ENCODE measurements at regions not wholly inside any gene's neighbourhood (a gene's known extent, or its start where the extent isn't known, plus 50 kb on each side); places are given as distances from the start of the nearest gene placed in this dataset.

DNA sequence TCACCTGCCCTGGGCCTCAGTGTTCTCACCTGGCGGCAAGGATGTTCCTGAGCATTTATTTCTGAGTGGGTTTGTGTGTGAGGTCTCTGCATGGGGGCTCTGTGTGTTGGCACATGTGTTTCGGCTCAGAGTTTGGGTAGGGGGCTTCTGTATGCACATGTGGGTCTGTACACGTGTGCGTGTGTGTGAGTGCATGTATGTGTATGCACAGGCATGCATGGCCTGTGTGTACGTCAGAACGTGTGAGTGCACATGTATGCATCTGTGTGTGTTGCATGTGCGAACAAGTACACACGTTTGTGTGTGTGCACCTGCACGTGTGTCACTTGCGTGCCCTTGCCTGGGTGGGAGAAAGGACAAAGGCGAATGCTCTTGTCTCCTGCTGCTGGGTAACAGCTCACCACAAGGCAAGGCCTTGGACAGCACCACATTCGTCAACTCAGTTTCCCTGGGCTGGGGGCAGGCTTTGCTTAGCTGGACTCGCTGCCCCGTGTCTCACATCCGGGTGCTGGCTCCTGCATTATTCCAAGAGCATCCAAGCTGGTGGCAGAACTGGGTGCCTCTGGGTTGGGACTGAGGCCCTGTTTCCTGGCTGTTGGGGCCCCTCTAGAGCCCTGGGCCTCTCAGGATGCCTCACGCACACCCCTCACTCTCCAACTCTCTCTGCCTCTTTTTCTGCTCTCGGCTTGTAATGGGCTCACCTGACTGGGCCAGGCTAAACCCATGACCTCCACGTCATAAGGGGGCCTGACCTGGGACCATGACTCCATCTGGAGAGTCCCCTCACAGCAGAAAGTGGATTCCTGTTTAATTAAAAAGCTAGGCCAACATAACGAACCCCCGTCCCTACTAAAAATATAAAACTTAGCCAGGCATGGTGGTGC is 153.6 kb upstream of the C14orf180 start:
- ATAC-seq, result no peak
- no peaks in the 10 kb centered on the region for H3K9me3 ChIP-seq

GRCh38 chr14:104427131-104427851 is 152.3 kb upstream of the C14orf180 start:
- TF ChIP-seq, protein P1, sequence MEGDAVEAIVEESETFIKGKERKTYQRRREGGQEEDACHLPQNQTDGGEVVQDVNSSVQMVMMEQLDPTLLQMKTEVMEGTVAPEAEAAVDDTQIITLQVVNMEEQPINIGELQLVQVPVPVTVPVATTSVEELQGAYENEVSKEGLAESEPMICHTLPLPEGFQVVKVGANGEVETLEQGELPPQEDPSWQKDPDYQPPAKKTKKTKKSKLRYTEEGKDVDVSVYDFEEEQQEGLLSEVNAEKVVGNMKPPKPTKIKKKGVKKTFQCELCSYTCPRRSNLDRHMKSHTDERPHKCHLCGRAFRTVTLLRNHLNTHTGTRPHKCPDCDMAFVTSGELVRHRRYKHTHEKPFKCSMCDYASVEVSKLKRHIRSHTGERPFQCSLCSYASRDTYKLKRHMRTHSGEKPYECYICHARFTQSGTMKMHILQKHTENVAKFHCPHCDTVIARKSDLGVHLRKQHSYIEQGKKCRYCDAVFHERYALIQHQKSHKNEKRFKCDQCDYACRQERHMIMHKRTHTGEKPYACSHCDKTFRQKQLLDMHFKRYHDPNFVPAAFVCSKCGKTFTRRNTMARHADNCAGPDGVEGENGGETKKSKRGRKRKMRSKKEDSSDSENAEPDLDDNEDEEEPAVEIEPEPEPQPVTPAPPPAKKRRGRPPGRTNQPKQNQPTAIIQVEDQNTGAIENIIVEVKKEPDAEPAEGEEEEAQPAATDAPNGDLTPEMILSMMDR (IDR thresholded peaks at IDR 0.05), result no peak
- DNase-seq, result peak; percentile 62
- no peaks in the 10 kb centered on the region for H3K9me3 ChIP-seq
- no peaks in the 10 kb centered on the region for H3K27me3 ChIP-seq
- H3K27ac ChIP-seq, result no peak overlapping the region
- no peak overlapping the region for H3K4me3 ChIP-seq
- H3K4me1 ChIP-seq, result no peaks in the 10 kb centered on the region
- no peaks in the 10 kb centered on the region for H3K36me3 ChIP-seq
- intact Hi-C loops (cut with DNase I), result no loop called here
- ATAC-seq, result no peak

More for the DNA sequence above, 153.6 kb upstream of the C14orf180 start:
- peak; percentile 46 for DNase-seq
- intact Hi-C loops (cut with DNase I), result no loop called here
- no peak overlapping the region for H3K27ac ChIP-seq
- TF ChIP-seq, protein P1 (IDR thresholded peaks at IDR 0.05), result no peak
- H3K27me3 ChIP-seq, result no peaks in the 10 kb centered on the region
- no peaks in the 10 kb centered on the region for H3K36me3 ChIP-seq
- no peaks in the 10 kb centered on the region for H3K4me1 ChIP-seq
- H3K4me3 ChIP-seq, result no peak overlapping the region

GRCh38 chr14:104428333-104428851 is 151.2 kb upstream of the C14orf180 start:
- ATAC-seq, result no peak
- Histone ChIP-seq H3K4me1 (no peaks in the 10 kb centered on the region), H3K4me3 (no peak overlapping the region), H3K9me3 (no peaks in the 10 kb centered on the region), H3K27ac (no peak overlapping the region), H3K36me3 (no peaks in the 10 kb centered on the region), H3K27me3 (no peaks in the 10 kb centered on the region)
- peak; percentile 38 for DNase-seq
- intact Hi-C loops (cut with DNase I), result no loop called here
- TF ChIP-seq, protein P1 (IDR thresholded peaks at IDR 0.05), result no peak

DNA sequence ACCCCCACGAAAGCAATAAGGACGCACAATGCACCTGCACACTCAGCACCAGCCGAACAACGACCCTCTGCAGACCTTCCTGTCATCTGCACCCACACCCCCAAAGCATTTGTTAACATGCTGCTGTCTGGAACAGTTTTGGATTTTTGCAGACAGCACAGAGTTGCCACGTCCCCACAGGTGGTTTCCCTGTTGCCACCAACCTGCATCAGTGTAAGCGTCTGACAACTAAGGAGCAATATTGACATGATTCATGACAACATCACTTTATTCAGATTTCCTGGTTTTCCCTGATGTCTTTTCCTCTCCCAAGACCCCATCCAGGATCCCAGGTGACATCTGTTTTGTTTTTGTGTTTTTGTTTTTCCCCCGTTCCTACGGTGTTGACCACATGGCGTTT is 150.7 kb upstream of the C14orf180 start:
- no peak for DNase-seq
- Histone ChIP-seq H3K36me3 (no peaks in the 10 kb centered on the region), H3K9me3 (no peaks in the 10 kb centered on the region), H3K4me1 (no peaks in the 10 kb centered on the region), H3K27me3 (no peaks in the 10 kb centered on the region), H3K27ac (no peak overlapping the region), H3K4me3 (no peak overlapping the region)
- no peak for ATAC-seq
- intact Hi-C loops (cut with DNase I), result no loop called here
- TF ChIP-seq, protein P1 (IDR thresholded peaks at IDR 0.05), result no peak

GRCh38 chr14:104429291-104429861 is 150.2 kb upstream of the C14orf180 start:
- ATAC-seq (no peak), DNase-seq (peak; percentile 51)
- TF ChIP-seq, protein P1 (IDR thresholded peaks at IDR 0.05), result no peak
- no peak overlapping the region for H3K27ac ChIP-seq
- H3K27me3 ChIP-seq, result no peaks in the 10 kb centered on the region
- H3K36me3 ChIP-seq, result no peaks in the 10 kb centered on the region
- H3K9me3 ChIP-seq, result no peaks in the 10 kb centered on the region
- H3K4me1 ChIP-seq, result no peaks in the 10 kb centered on the region
- no peak overlapping the region for H3K4me3 ChIP-seq
- intact Hi-C loops (cut with DNase I), result no loop called here
